Lung (tissue), 11 donors: ENCODE measurements at regions not wholly inside any gene's neighbourhood (a gene's known extent, or its start where the extent isn't known, plus 50 kb on each side); places are given as distances from the start of the nearest gene placed in this dataset.

Experiments
- ATAC-seq: fragments of 200-7000 bp; cut with Tn5 transposase; one replicate; pipeline ENCODE4 v1.9.1; 2020; ENCODE audit warnings: moderate number of reproducible peaks; ENCODE audit not compliant: insufficient read depth, low FRiP score
- DNase-seq, 3 donors: peaks; one replicate each; pipeline ENCODE4 v3.0.0-alpha.2; 2013 to 2017
- H3K27ac ChIP-seq, 2 donors: one replicate each; pipeline ENCODE4 v1.5.1; 2013; ENCODE audit warnings: mild to moderate bottlenecking in 2 of 2, moderate library complexity in 2 of 2, control low read depth in 1 of 2, inconsistent platforms in 1 of 2, low read depth in 1 of 2, low read length in 1 of 2
- H3K27me3 ChIP-seq, 3 donors: one replicate each; pipeline ENCODE4 v1.5.1; 2013; ENCODE audit warnings: low read length in 2 of 3; ENCODE audit not compliant: control insufficient read depth in 3 of 3, insufficient read depth in 3 of 3
- H3K36me3 ChIP-seq, 4 donors: one replicate each; pipeline ENCODE4 v1.5.1; 2013; ENCODE audit warnings: low read length in 4 of 4, mild to moderate bottlenecking in 1 of 4, moderate library complexity in 1 of 4; ENCODE audit not compliant: control insufficient read depth in 4 of 4, insufficient read depth in 4 of 4
- H3K4me1 ChIP-seq, 5 donors: one replicate each; pipeline ENCODE4 v1.5.1; 2013; ENCODE audit warnings: low read length in 5 of 5, mild to moderate bottlenecking in 2 of 5, moderate library complexity in 1 of 5; ENCODE audit not compliant: control insufficient read depth in 5 of 5, insufficient read depth in 5 of 5
- H3K4me3 ChIP-seq: one replicate; pipeline ENCODE4 v1.5.1; 2013; ENCODE audit warnings: mild to moderate bottlenecking, control low read depth, moderate library complexity
- H3K9ac ChIP-seq, 2 donors: one replicate each; pipeline ENCODE4 v1.5.1; 2013; ENCODE audit warnings: low read length in 2 of 2, control low read depth in 1 of 2; ENCODE audit not compliant: insufficient read depth in 1 of 2
- H3K9me3 ChIP-seq, 4 donors: one replicate each; pipeline ENCODE4 v1.5.1; 2013; ENCODE audit warnings: low read length in 3 of 4, mild to moderate bottlenecking in 1 of 4, moderate library complexity in 1 of 4; ENCODE audit not compliant: control insufficient read depth in 4 of 4, insufficient read depth in 3 of 4
- WGBS, 2 donors: extraction: QIAGEN DNeasy Blood & Tissue Kit; methylation state at CpG; one replicate each; pipeline ENCODE4 v1.1.7; 2013; 5-methylcytosine and 5-hydroxymethylcytosine counted together
- TF ChIP-seq, protein P1 (sequence below): IDR thresholded peaks from 2 replicates; pipeline ENCODE4 v1.5.1; 2012; ENCODE audit warnings: mild to moderate bottlenecking; ENCODE audit errors: control extremely low read depth, extremely low read depth
- donor health status: control.
- donor health status: control.
- donor health status: Bipolar disorder and iron deficiency.
- donor health status: healthy.
- donor health status: DM: yes; HTN: yes; CAD: no.

DNA sequence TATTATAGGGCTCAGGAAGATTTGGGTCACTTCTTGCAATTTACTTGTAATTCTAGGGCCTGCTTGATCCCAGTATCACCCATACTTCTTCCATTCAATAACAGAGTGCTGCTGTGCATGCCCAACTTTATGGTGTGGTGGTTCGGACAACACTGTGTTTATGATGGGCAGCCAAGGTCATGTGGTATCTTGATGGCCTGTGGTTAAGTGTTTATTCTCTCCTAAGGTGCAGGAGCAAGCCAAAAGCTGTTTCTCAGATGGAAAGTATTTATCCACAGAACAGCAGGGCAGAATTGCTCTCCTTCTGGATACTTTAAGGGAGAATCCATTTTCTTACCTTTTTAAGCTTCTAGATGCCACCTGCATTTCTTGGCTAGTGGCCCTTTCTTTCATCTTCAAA, 433.8 kb downstream of the SH2D4B start:
- H3K9me3 ChIP-seq = no peaks in the 10 kb centered on the region

DNA sequence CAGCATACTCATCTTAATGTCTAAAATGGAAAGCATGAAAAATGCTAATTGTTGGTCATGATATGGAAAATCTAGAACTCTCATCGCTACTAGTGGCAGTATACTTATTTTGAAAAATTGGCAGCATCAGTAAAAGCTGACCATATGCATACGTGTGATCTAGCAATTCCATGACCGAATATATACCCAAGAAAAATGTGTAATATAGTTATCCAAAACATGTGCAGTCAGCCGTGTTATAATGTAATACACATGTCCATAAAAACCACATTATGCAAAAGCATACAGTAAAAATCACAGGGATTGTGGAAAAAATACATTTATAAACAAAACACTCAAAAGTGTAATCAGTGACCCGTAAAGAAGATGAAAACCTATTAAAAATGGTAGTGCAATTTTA, 439.0 kb downstream of the SH2D4B start:
- no peak overlapping the region for H3K27ac ChIP-seq
- ATAC-seq (no peak), DNase-seq (no peak)
- no peaks in the 10 kb centered on the region for H3K36me3 ChIP-seq
- no peak overlapping the region for H3K4me3 ChIP-seq
- no peak overlapping the region for H3K9ac ChIP-seq
- H3K27me3 ChIP-seq = no peaks in the 10 kb centered on the region
- no peaks in the 10 kb centered on the region for H3K9me3 ChIP-seq
- TF ChIP-seq, protein P1, sequence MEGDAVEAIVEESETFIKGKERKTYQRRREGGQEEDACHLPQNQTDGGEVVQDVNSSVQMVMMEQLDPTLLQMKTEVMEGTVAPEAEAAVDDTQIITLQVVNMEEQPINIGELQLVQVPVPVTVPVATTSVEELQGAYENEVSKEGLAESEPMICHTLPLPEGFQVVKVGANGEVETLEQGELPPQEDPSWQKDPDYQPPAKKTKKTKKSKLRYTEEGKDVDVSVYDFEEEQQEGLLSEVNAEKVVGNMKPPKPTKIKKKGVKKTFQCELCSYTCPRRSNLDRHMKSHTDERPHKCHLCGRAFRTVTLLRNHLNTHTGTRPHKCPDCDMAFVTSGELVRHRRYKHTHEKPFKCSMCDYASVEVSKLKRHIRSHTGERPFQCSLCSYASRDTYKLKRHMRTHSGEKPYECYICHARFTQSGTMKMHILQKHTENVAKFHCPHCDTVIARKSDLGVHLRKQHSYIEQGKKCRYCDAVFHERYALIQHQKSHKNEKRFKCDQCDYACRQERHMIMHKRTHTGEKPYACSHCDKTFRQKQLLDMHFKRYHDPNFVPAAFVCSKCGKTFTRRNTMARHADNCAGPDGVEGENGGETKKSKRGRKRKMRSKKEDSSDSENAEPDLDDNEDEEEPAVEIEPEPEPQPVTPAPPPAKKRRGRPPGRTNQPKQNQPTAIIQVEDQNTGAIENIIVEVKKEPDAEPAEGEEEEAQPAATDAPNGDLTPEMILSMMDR = no peak
- H3K4me1 ChIP-seq = no peaks in the 10 kb centered on the region
- 91 to 93% methylated on average over 5 of the region's 5 CpGs for WGBS, 2 donors

More for the DNA sequence above, 433.8 kb downstream of the SH2D4B start:
- WGBS, 2 donors = 72 to 93% methylated on average over 1 of the region's 1 CpG
- Histone ChIP-seq H3K36me3 (no peaks in the 10 kb centered on the region), H3K4me3 (no peak overlapping the region), H3K27ac (no peak overlapping the region), H3K4me1 (no peaks in the 10 kb centered on the region), H3K9ac (no peak overlapping the region), H3K27me3 (no peaks in the 10 kb centered on the region)
- ATAC-seq (no peak), DNase-seq (no peak)
- TF ChIP-seq, protein P1 = no peak

DNA sequence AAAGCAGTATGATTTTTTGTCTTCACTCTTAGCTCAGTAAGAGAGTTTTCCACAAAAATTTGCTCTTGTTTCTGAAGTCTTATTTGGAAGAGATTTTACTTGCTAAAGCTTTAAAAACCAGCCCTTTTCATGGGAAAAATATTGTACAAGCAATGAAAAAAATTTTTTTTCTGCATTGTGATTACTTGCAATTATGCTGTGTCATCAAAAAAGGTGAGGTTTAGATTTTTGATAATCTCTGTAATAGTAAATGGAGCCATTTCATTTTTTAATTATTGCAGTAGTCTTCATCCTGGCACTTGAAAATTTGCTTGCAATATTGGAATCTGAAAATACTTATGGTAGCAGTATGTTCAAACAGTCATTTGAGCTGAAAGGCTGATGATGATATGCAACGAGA, 447.4 kb downstream of the SH2D4B start:
- no peak for ATAC-seq
- H3K27me3 ChIP-seq = no peaks in the 10 kb centered on the region
- no peaks in the 10 kb centered on the region for H3K4me1 ChIP-seq
- H3K36me3 ChIP-seq = no peaks in the 10 kb centered on the region
- 42 to 73% methylated on average over 1 of the region's 1 CpG for WGBS, 2 donors
- no peak for DNase-seq
- H3K4me3 ChIP-seq = no peak overlapping the region
- no peaks in the 10 kb centered on the region for H3K9me3 ChIP-seq
- no peak overlapping the region for H3K27ac ChIP-seq
- no peak overlapping the region for H3K9ac ChIP-seq
- TF ChIP-seq, protein P1 = no peak

DNA sequence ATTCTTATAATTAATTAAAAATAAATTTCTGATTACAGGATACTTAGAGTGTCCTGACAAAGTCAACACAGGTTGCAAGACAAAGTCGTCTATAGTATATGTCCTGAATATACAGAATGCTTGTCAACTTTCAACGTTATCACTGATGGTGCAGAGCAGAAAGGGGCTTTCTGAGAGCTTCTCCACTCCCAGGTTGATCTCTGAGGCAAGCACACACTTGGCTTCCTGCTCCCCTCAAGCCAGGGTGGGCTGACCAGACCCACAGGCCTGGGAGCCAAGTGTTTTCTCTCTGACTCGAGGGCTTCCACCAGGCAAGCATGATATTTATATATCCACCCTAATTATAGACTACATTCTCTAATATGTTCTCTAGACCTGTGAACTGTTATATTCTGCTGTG, 448.9 kb downstream of the SH2D4B start:
- Histone ChIP-seq H3K9me3 (no peaks in the 10 kb centered on the region), H3K4me3 (no peak overlapping the region), H3K27ac (no peak overlapping the region), H3K36me3 (no peaks in the 10 kb centered on the region), H3K4me1 (no peaks in the 10 kb centered on the region), H3K27me3 (no peaks in the 10 kb centered on the region), H3K9ac (no peak overlapping the region)
- TF ChIP-seq, protein P1 = no peak
- WGBS, 2 donors = 42% methylated on average over 3 of the region's 3 CpGs
- ATAC-seq (no peak), DNase-seq (no peak)
